ENCODE measurements at regions not wholly inside any gene's neighbourhood (a gene's known extent, or its start where the extent isn't known, plus 50 kb on each side); places are given as distances from the start of the nearest gene placed in this dataset.

- no peak for TF ChIP-seq CTCF (conservative IDR thresholded peaks at IDR 0.05; ENCODE audit: low read depth, low read length)
- no peak overlapping the region for H3K4me3 ChIP-seq (ENCODE audit: low read depth, low read length)
- no peak for DNase-seq (ENCODE audit: low read depth)
Measured at GRCh38 chr16:6957681-6958080, 375.0 kb upstream of the RBFOX1 start.

GRCh38 chr16:6956511-6956910 is 376.1 kb upstream of the RBFOX1 start:
- TF ChIP-seq CTCF (conservative IDR thresholded peaks at IDR 0.05; ENCODE audit: low read depth, low read length), result no peak
- no peak overlapping the region for H3K4me3 ChIP-seq (ENCODE audit: low read depth, low read length)
- DNase-seq (ENCODE audit: low read depth), result no peak

- no peak overlapping the region for H3K4me3 ChIP-seq (ENCODE audit: low read depth, low read length)
- TF ChIP-seq CTCF (conservative IDR thresholded peaks at IDR 0.05; ENCODE audit: low read depth, low read length), result no peak
- no peak for DNase-seq (ENCODE audit: low read depth)
Measured at GRCh38 chr16:6955303-6955702, 377.3 kb upstream of the RBFOX1 start.

GRCh38 chr16:6949240-6949639 is 383.4 kb upstream of the RBFOX1 start:
- no peak for TF ChIP-seq CTCF (conservative IDR thresholded peaks at IDR 0.05; ENCODE audit: low read depth, low read length)

GRCh38 chr16:6947291-6947690 is 385.4 kb upstream of the RBFOX1 start:
- TF ChIP-seq CTCF (conservative IDR thresholded peaks at IDR 0.05; ENCODE audit: low read depth, low read length), result no peak
- no peak overlapping the region for H3K4me3 ChIP-seq (ENCODE audit: low read depth, low read length)
- no peak for DNase-seq (ENCODE audit: low read depth)

More at GRCh38 chr16:6949240-6949639, 383.4 kb upstream of the RBFOX1 start:
- DNase-seq (ENCODE audit: low read depth), result no peak
- no peak overlapping the region for H3K4me3 ChIP-seq (ENCODE audit: low read depth, low read length)

GRCh38 chr16:6946802-6947201 is 385.8 kb upstream of the RBFOX1 start:
- TF ChIP-seq CTCF (conservative IDR thresholded peaks at IDR 0.05; ENCODE audit: low read depth, low read length), result no peak
- DNase-seq (ENCODE audit: low read depth), result no peak
- no peak overlapping the region for H3K4me3 ChIP-seq (ENCODE audit: low read depth, low read length)

- DNase-seq (ENCODE audit: low read depth), result no peak
- no peak overlapping the region for H3K4me3 ChIP-seq (ENCODE audit: low read depth, low read length)
Measured at GRCh38 chr16:6946106-6946505, 386.5 kb upstream of the RBFOX1 start.

More at GRCh38 chr16:6946106-6946505, 386.5 kb upstream of the RBFOX1 start:
- no peak for TF ChIP-seq CTCF (conservative IDR thresholded peaks at IDR 0.05; ENCODE audit: low read depth, low read length)
